K562 (cell line): ENCODE measurements at regions not wholly inside any gene's neighbourhood (a gene's known extent, or its start where the extent isn't known, plus 50 kb on each side); places are given as distances from the start of the nearest gene placed in this dataset.

Experiments
- ATAC-seq: fragments of 200-7000 bp; cut with Tn5 transposase; 3 replicates; pipeline ENCODE4 v1.9.1; 2020; ENCODE audit warnings: moderate library complexity
- BruUV-seq: library from RNA; stranded (reverse); fragments of 400-500 nt; replicated peaks from 2 replicates; lab custom pipeline; 2021; lab: Mats Ljungman, UMichigan
- CTCF ChIA-PET: fragments of 300-600 bp; formaldehyde crosslinking; extraction: SDS; loops from one replicate; lab custom pipeline; 2021; ENCODE audit warnings: low intra/inter-chr PET ratio; lab: Yijun Ruan, JAX
- POLR2A ChIA-PET: fragments of 300-600, 350-650 bp; sonication (Branson Sonifier 250); formaldehyde crosslinking; extraction: SDS; loops from one replicate; lab custom pipeline; 2021; ENCODE audit warnings: antibody characterized with exemption, inconsistent platforms; lab: Yijun Ruan, JAX
- DNase-seq, 4 experiments: peaks; one replicate each; pipeline versions ENCODE4 v3.0.0 to v3.0.0-alpha.2; 2011 to 2018; ENCODE audit warnings: low spot score in 3 of 4, mixed read lengths in 3 of 4; ENCODE audit errors: extremely low read depth in 1 of 4
- FAIRE-seq: peaks from 2 replicates; lab custom pipeline; 2011; peaks lifted over from hg19 to GRCh38; lab: Jason Lieb, UNC
- H2AFZ ChIP-seq: 2 replicates; pipeline ENCODE4 v1.6.0; 2011; ENCODE audit warnings: low read depth, low read length, control low read depth, inconsistent platforms
- H3K27ac ChIP-seq: fragments of 200-600 bp; 3 replicates; pipeline ENCODE4 v1.8.0; 2011; ENCODE audit warnings: low read depth, mild to moderate bottlenecking, control low read depth, inconsistent platforms, low read length, moderate library complexity, mixed read lengths; ENCODE audit errors: extremely low read depth
- H3K27me3 ChIP-seq, 2 experiments: fragments of 300-600 bp in 1 of 2; 2 replicates in 1 of 2; 3 replicates in 1 of 2; pipeline versions ENCODE4 v1.6.0 to v1.8.0; 2011; ENCODE audit warnings: inconsistent platforms in 2 of 2, low read length in 2 of 2, mild to moderate bottlenecking in 1 of 2, mixed read lengths in 1 of 2, moderate library complexity in 1 of 2; ENCODE audit not compliant: control insufficient read depth in 2 of 2, insufficient read depth in 2 of 2
- H3K36me3 ChIP-seq: fragments of 300-600 bp; 3 replicates; pipeline ENCODE4 v1.8.0; 2011; ENCODE audit warnings: mild to moderate bottlenecking, low read length, inconsistent platforms; ENCODE audit not compliant: control insufficient read depth, insufficient read depth
- H3K4me1 ChIP-seq, 2 experiments: fragments of 200-600 bp in 1 of 2; replicated peaks in 1 of 2; 2 replicates in 1 of 2; 3 replicates in 1 of 2; pipeline versions ENCODE4 v1.5.1 to v1.8.0; 2011; ENCODE audit warnings: inconsistent platforms in 2 of 2, low read length in 2 of 2, mild to moderate bottlenecking in 1 of 2, mixed read lengths in 1 of 2, moderate library complexity in 1 of 2; ENCODE audit not compliant: control insufficient read depth in 2 of 2, insufficient read depth in 2 of 2
- H3K4me2 ChIP-seq: 2 replicates; pipeline ENCODE4 v1.6.1; 2011; ENCODE audit warnings: low read length, control low read depth, inconsistent platforms, mixed read lengths; ENCODE audit not compliant: insufficient read depth
- H3K4me3 ChIP-seq: fragments of 200-600 bp; sonication (generic), shearing (Covaris generic); 2 replicates; pipeline ENCODE4 v1.5.1; 2016; ENCODE audit warnings: control low read depth, inconsistent platforms
- H3K79me2 ChIP-seq: fragments of 200-600 bp; 3 replicates; pipeline ENCODE4 v1.8.0; 2011; ENCODE audit warnings: low read length, inconsistent platforms; ENCODE audit not compliant: control insufficient read depth, insufficient read depth
- H3K9ac ChIP-seq, 2 experiments: 2 replicates each; pipeline versions ENCODE4 v1.6.0 to v1.6.1; 2011; ENCODE audit warnings: low read depth in 2 of 2, low read length in 2 of 2, control low read depth in 1 of 2, inconsistent platforms in 1 of 2, mild to moderate bottlenecking in 1 of 2, mixed read lengths in 1 of 2; ENCODE audit not compliant: insufficient read depth in 1 of 2
- H3K9me1 ChIP-seq: one replicate; pipeline ENCODE4 v1.6.0; 2011; ENCODE audit warnings: inconsistent platforms, mild to moderate bottlenecking, low read length, moderate library complexity; ENCODE audit not compliant: control insufficient read depth, insufficient read depth
- H3K9me3 ChIP-seq: replicated peaks from 2 replicates; pipeline ENCODE4 v1.5.1; 2011; ENCODE audit warnings: low read depth, low read length, inconsistent platforms; ENCODE audit not compliant: control insufficient read depth, insufficient read depth
- H4K20me1 ChIP-seq: replicated peaks from 2 replicates; pipeline ENCODE4 v1.6.1; 2011; ENCODE audit warnings: low read length, inconsistent platforms, mixed read lengths; ENCODE audit not compliant: control insufficient read depth, insufficient read depth
- C11orf30 ChIP-seq: fragments of 450-650 bp; IDR thresholded peaks from 2 replicates; pipeline ENCODE4 v1.6.1; 2016; ENCODE audit warnings: low read depth, mild to moderate bottlenecking
- CBX2 ChIP-seq: fragments of 200-600 bp; sonication (generic); IDR thresholded peaks from one replicate; pipeline ENCODE4 v1.6.1; 2012; ENCODE audit warnings: mild to moderate bottlenecking, low read length, inconsistent platforms; ENCODE audit not compliant: insufficient read depth, poor library complexity, severe bottlenecking
- HSF4 ChIP-seq: fragments of 250-450 bp; sonication (Bioruptor Pico); IDR thresholded peaks from 2 replicates; pipeline ENCODE4 v2.1.2; 2022; ENCODE audit warnings: mild to moderate bottlenecking, moderate library complexity, borderline replicate concordance
- PHB ChIP-seq: fragments of 250-450 bp; sonication (Bioruptor Pico); IDR thresholded peaks from 2 replicates; pipeline ENCODE4 v1.5.0; 2021
- PHB2 ChIP-seq: fragments of 450-650 bp; IDR thresholded peaks from 2 replicates; pipeline ENCODE4 v1.6.1; 2017; ENCODE audit warnings: low read depth
- POLR2G ChIP-seq: fragments of 200-400 bp; formaldehyde crosslinking; IDR thresholded peaks from 2 replicates; pipeline ENCODE4 v1.6.1; 2017; ENCODE audit warnings: low read depth, mild to moderate bottlenecking, antibody characterized with exemption, low read length, moderate library complexity
- RB1 ChIP-seq: fragments of 450-650 bp; IDR thresholded peaks from 2 replicates; pipeline ENCODE4 v1.6.1; 2017; ENCODE audit warnings: low read depth, mild to moderate bottlenecking
- SIRT6 ChIP-seq: IDR thresholded peaks from one replicate; pipeline ENCODE4 v1.6.1; 2012; ENCODE audit warnings: low read depth, mild to moderate bottlenecking, control low read depth, inconsistent platforms, low read length, moderate library complexity
- ZNF175 ChIP-seq: fragments of 200-800 bp; sonication (Bioruptor generic); IDR thresholded peaks from 2 replicates; pipeline ENCODE4 v1.6.1; 2016; ENCODE audit warnings: low read depth, mild to moderate bottlenecking, missing genetic modification characterization, missing compliant biosample characterization
- ZNF184 ChIP-seq: sonication (generic); formaldehyde crosslinking; IDR thresholded peaks from 2 replicates; pipeline ENCODE4 v1.5.0; 2020; ENCODE audit warnings: missing genetic modification reagents
- WGBS: fragments of 100-300 bp; shearing (Covaris generic); methylation state at CpG from one replicate; pipeline ENCODE4 v1.1.6; 2016; ENCODE audit warnings: low coverage, mixed read lengths; ENCODE audit not compliant: insufficient coverage; ENCODE audit errors: missing lambda C conversion rate; 5-methylcytosine and 5-hydroxymethylcytosine counted together
- in situ Hi-C: fragments of 300-500 bp; cut with MboI; formaldehyde crosslinking; loops from 4 replicates; pipeline ENCODE4 v1.15.0; 2018; ENCODE audit warnings: inconsistent platforms, mixed read lengths
- intact Hi-C: fragments of 100-400 bp; cut with micrococcal nuclease; formaldehyde crosslinking; loops from 2 replicates; pipeline ENCODE4 v1.14.2; 2022
- TF ChIP-seq, protein P1 (sequence below): fragments of 450-650 bp; IDR thresholded peaks from one replicate; pipeline ENCODE4 v1.6.1; 2018; ENCODE audit warnings: mild to moderate bottlenecking, moderate library complexity; ENCODE audit not compliant: partially characterized antibody
- TF ChIP-seq, protein P2 (sequence below): sonication (generic); formaldehyde crosslinking; IDR thresholded peaks from 2 replicates; pipeline ENCODE4 v1.8.0; 2022; ENCODE audit warnings: mild to moderate bottlenecking, missing genetic modification reagents
- TF ChIP-seq, protein P3 (sequence below): fragments of 250-450 bp; sonication (Bioruptor Pico); IDR thresholded peaks from 2 replicates; pipeline ENCODE4 v1.8.0; 2021; ENCODE audit warnings: moderate library complexity, mild to moderate bottlenecking, inconsistent platforms
- TF ChIP-seq, protein P4 (sequence below): fragments of 250-450 bp; sonication (Bioruptor Pico); IDR thresholded peaks from 2 replicates; pipeline ENCODE4 v1.5.0; 2021; ENCODE audit warnings: mild to moderate bottlenecking, borderline replicate concordance
- TF ChIP-seq, protein P5 (sequence below): fragments of 450-650 bp; IDR thresholded peaks from 2 replicates; pipeline ENCODE4 v1.6.1; 2016; ENCODE audit warnings: antibody characterized with exemption

DNA sequence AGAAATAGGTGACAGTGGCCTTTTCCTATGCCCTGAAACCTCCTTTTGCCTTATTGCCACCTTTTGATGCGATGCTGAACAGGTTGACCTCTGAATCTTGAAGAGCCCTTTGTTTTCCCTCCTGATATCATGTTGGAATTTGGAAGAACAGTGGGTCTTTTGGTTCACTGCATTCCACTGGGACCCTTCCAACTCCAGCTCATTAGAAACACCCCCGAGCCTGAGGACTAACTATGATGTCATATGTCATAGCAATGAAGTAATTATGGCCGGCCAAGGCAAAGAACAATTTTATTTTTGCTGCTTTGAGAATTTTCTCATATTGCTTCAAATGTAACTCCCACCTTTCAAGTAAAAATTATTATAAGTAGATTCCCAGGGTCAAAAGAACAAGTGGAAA is 353.4 kb upstream of the JAG1 start:
- Histone ChIP-seq H3K9me1 (no peaks in the 10 kb centered on the region), H3K79me2 (no peaks in the 10 kb centered on the region), H3K4me3 (no peak overlapping the region), H4K20me1 (no peaks in the 10 kb centered on the region), H3K27me3 (no peaks in the 10 kb centered on the region), H3K4me1 (no peaks in the 10 kb centered on the region), H3K36me3 (no peaks in the 10 kb centered on the region), H3K27ac (no peak overlapping the region), H3K9ac (no peak overlapping the region), H2AFZ (no peak overlapping the region), H3K9me3 (no peaks in the 10 kb centered on the region), H3K4me2 (no peak overlapping the region)
- intact Hi-C loops, result no loop called here
- DNase-seq (no peak), ATAC-seq (no peak), FAIRE-seq (no peak)
- POLR2A ChIA-PET, result no interaction called here
- no TSS peak for BruUV-seq
- CTCF ChIA-PET, result no interaction called here
- WGBS, result 0% methylated on average over 3 of the region's 3 CpGs
- in situ Hi-C loops, result no loop called here
- TF ChIP-seq RB1 (no peak), PHB2 (no peak), ZNF184 (no peak), ZNF175 (no peak), POLR2G (no peak), C11orf30 (no peak), HSF4 (no peak), PHB (no peak), CBX2 (no peak), SIRT6 (no peak)
- TF ChIP-seq, protein P1, sequence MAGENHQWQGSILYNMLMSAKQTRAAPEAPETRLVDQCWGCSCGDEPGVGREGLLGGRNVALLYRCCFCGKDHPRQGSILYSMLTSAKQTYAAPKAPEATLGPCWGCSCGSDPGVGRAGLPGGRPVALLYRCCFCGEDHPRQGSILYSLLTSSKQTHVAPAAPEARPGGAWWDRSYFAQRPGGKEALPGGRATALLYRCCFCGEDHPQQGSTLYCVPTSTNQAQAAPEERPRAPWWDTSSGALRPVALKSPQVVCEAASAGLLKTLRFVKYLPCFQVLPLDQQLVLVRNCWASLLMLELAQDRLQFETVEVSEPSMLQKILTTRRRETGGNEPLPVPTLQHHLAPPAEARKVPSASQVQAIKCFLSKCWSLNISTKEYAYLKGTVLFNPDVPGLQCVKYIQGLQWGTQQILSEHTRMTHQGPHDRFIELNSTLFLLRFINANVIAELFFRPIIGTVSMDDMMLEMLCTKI, result no peak
- TF ChIP-seq, protein P2, sequence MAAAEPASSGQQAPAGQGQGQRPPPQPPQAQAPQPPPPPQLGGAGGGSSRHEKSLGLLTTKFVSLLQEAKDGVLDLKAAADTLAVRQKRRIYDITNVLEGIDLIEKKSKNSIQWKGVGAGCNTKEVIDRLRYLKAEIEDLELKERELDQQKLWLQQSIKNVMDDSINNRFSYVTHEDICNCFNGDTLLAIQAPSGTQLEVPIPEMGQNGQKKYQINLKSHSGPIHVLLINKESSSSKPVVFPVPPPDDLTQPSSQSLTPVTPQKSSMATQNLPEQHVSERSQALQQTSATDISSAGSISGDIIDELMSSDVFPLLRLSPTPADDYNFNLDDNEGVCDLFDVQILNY (CRISPR knock-in tag), result no peak
- TF ChIP-seq, protein P3, sequence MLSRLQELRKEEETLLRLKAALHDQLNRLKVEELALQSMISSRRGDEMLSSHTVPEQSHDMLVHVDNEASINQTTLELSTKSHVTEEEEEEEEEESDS, result no peak
- TF ChIP-seq, protein P4, sequence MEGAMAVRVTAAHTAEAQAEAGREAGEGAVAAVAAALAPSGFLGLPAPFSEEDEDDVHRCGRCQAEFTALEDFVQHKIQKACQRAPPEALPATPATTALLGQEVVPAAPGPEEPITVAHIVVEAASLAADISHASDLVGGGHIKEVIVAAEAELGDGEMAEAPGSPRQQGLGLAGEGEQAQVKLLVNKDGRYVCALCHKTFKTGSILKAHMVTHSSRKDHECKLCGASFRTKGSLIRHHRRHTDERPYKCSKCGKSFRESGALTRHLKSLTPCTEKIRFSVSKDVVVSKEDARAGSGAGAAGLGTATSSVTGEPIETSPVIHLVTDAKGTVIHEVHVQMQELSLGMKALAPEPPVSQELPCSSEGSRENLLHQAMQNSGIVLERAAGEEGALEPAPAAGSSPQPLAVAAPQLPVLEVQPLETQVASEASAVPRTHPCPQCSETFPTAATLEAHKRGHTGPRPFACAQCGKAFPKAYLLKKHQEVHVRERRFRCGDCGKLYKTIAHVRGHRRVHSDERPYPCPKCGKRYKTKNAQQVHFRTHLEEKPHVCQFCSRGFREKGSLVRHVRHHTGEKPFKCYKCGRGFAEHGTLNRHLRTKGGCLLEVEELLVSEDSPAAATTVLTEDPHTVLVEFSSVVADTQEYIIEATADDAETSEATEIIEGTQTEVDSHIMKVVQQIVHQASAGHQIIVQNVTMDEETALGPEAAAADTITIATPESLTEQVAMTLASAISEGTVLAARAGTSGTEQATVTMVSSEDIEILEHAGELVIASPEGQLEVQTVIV, result no peak
- TF ChIP-seq, protein P5, sequence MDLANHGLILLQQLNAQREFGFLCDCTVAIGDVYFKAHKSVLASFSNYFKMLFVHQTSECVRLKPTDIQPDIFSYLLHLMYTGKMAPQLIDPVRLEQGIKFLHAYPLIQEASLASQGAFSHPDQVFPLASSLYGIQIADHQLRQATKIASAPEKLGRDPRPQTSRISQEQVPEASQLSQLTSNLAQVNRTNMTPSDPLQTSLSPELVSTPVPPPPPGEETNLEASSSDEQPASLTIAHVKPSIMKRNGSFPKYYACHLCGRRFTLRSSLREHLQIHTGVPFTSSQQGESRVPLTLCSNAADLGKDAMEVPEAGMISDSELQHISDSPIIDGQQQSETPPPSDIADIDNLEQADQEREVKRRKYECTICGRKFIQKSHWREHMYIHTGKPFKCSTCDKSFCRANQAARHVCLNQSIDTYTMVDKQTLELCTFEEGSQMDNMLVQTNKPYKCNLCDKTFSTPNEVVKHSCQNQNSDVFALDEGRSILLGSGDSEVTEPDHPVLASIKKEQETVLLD, result no peak
